ENCODE measurements at regions not wholly inside any gene's neighbourhood (a gene's known extent, or its start where the extent isn't known, plus 50 kb on each side); places are given as distances from the start of the nearest gene placed in this dataset.

- H3K9me3 ChIP-seq (ENCODE audit: low read depth, low read length): no peaks in the 10 kb centered on the region
- no peaks in the 10 kb centered on the region for H3K36me3 ChIP-seq (ENCODE audit: insufficient read depth, low read length)
- no peak overlapping the region for H3K27ac ChIP-seq
- H3K9ac ChIP-seq (ENCODE audit: insufficient read length): no peak overlapping the region
- no peak for DNase-seq (ENCODE audit: low read depth, low spot score)
- TF ChIP-seq EZH2 (IDR thresholded peaks at IDR 0.05) (no peak), POLR2AphosphoS5 (IDR thresholded peaks at IDR 0.05; ENCODE audit: borderline replicate concordance, low read depth, low read length) (no peak), FOXP2 (optimal IDR thresholded peaks at IDR 0.05; ENCODE audit: control extremely low read depth, extremely low read length, insufficient read depth) (no peak)
- no peak overlapping the region for H3K4me3 ChIP-seq
These were observed 244.2 kb upstream of the EDIL3 start for GRCh38 chr5:84628918-84629317.

DNA sequence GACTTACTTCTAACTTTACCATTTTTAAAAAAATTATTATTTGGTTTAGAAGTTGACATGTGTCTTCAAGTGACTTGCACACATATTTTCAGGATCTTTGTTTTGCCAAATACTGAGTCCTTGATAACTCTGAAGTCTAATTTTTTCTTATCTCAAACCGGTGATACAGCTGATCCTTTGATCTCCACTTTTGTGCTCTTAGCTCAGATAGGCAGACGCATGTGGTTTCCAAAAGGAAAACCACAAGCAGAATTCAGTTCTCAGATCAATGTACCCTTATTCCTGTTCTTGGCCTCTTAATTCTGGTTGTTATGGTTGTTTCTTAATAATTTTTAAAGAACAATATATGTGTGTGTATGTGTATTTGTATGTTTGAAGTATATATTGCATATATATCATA lies 238.3 kb upstream of the EDIL3 start:
- H3K27ac ChIP-seq: no peak overlapping the region
- no peak for DNase-seq (ENCODE audit: low read depth, low spot score)
- no peak for TF ChIP-seq POLR2AphosphoS5 (IDR thresholded peaks at IDR 0.05; ENCODE audit: borderline replicate concordance, low read depth, low read length)
- TF ChIP-seq FOXP2 (optimal IDR thresholded peaks at IDR 0.05; ENCODE audit: control extremely low read depth, extremely low read length, insufficient read depth): no peak

DNA sequence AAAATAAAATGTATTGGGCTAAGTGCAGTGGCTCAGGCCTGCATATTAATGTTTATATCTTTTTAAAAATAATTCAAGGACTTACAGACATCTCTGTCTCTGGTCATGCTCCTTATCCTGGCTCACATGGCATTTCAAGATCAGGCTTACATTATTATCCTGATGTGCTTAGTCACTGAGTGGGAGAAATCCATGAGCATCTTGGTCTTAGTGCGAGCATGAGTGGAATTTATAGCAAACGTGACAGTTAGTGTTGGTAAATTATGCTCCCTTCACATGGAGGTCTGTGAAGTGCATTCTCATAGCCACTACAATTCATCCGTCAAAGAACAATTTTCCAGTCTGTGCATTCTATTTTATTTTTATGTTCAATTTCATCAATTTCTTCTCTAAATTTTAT lies 237.8 kb upstream of the EDIL3 start:
- TF ChIP-seq EZH2 (IDR thresholded peaks at IDR 0.05) (no peak), FOXP2 (optimal IDR thresholded peaks at IDR 0.05; ENCODE audit: control extremely low read depth, extremely low read length, insufficient read depth) (no peak)
- H3K36me3 ChIP-seq (ENCODE audit: insufficient read depth, low read length): no peaks in the 10 kb centered on the region
- no peaks in the 10 kb centered on the region for H3K9me3 ChIP-seq (ENCODE audit: low read depth, low read length)
- no peak for DNase-seq (ENCODE audit: low read depth, low spot score)
- H3K27ac ChIP-seq: no peak overlapping the region
- H3K9ac ChIP-seq (ENCODE audit: insufficient read length): no peak overlapping the region
- no peak overlapping the region for H3K4me3 ChIP-seq

More for the DNA sequence above, 238.3 kb upstream of the EDIL3 start:
- no peak overlapping the region for H3K9ac ChIP-seq (ENCODE audit: insufficient read length)
- no peaks in the 10 kb centered on the region for H3K36me3 ChIP-seq (ENCODE audit: insufficient read depth, low read length)
- no peak overlapping the region for H3K4me3 ChIP-seq
- H3K9me3 ChIP-seq (ENCODE audit: low read depth, low read length): no peaks in the 10 kb centered on the region

DNA sequence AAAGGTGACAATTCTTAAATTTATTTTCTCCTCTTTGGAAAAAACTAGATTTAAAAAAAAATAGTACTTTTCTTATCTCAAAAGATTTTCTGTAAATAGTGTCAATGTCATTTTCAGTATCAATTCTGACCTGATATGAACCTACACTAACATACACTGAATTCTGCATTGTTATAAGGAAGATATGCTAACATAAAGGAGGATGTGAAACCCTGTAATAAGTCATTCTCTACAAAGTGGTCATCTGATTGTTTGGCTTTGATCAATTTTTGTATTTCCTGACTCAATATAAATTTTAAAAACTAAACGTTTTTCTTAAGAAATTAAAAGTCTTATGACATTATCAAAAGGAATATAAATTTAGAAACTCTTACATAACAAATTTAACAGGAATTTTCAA lies 233.6 kb upstream of the EDIL3 start:
- Histone ChIP-seq H3K9me3 (ENCODE audit: low read depth, low read length) (no peaks in the 10 kb centered on the region), H3K9ac (ENCODE audit: insufficient read length) (no peak overlapping the region), H3K36me3 (ENCODE audit: insufficient read depth, low read length) (no peaks in the 10 kb centered on the region), H3K27ac (no peak overlapping the region), H3K4me3 (no peak overlapping the region)
- TF ChIP-seq POLR2AphosphoS5 (IDR thresholded peaks at IDR 0.05; ENCODE audit: borderline replicate concordance, low read depth, low read length): no peak
- TF ChIP-seq EZH2 (IDR thresholded peaks at IDR 0.05): no peak
- TF ChIP-seq FOXP2 (optimal IDR thresholded peaks at IDR 0.05; ENCODE audit: control extremely low read depth, extremely low read length, insufficient read depth): no peak
- DNase-seq (ENCODE audit: low read depth, low spot score): no peak

DNA sequence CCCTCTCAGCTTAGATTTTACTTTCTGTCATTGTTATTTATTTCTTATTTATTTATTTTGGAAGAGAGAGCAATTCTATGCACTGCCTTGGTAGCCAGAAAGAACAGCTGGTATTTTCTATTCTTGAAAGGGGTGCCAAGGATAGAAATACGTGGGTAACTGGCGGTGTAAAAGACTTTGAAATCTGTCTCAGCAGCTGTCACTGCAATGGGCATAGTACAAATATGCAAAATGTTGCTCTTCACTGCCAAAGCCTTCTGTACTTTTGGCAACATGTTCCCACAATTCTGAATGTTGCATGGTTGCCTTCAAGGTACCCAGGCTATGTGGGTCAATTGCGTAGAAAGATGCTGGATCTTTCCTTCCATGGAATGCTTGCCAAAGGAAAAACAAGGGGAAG lies 230.2 kb upstream of the EDIL3 start:
- H3K36me3 ChIP-seq (ENCODE audit: insufficient read depth, low read length): no peaks in the 10 kb centered on the region
- no peak for DNase-seq (ENCODE audit: low read depth, low spot score)
- H3K27ac ChIP-seq: no peak overlapping the region
- TF ChIP-seq EZH2 (IDR thresholded peaks at IDR 0.05) (no peak), FOXP2 (optimal IDR thresholded peaks at IDR 0.05; ENCODE audit: control extremely low read depth, extremely low read length, insufficient read depth) (no peak), POLR2AphosphoS5 (IDR thresholded peaks at IDR 0.05; ENCODE audit: borderline replicate concordance, low read depth, low read length) (no peak)
- H3K9me3 ChIP-seq (ENCODE audit: low read depth, low read length): no peaks in the 10 kb centered on the region
- H3K4me3 ChIP-seq: no peak overlapping the region
- no peak overlapping the region for H3K9ac ChIP-seq (ENCODE audit: insufficient read length)

DNA sequence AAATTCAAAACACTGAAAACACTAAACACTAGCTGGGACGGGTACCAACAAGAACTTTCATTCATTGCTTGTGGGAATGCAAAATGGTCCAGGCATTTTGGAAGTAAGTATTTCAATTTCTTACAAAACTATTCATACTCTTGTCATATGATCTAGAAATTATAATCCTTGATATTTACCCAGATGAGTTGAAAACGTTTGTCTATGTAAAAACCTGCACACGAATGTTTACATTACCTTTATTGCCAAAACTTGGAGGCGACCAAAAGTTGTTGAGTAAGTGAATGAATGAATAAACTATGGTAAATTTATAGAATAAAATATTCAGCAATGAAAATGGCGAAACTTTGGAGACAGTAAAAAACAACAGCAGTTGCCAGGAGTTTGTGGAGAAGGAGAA lies 222.1 kb upstream of the EDIL3 start:
- Histone ChIP-seq H3K27ac (no peak overlapping the region), H3K4me3 (no peak overlapping the region), H3K36me3 (ENCODE audit: insufficient read depth, low read length) (no peaks in the 10 kb centered on the region), H3K9me3 (ENCODE audit: low read depth, low read length) (no peaks in the 10 kb centered on the region), H3K9ac (ENCODE audit: insufficient read length) (no peak overlapping the region)
- DNase-seq (ENCODE audit: low read depth, low spot score): no peak
- TF ChIP-seq POLR2AphosphoS5 (IDR thresholded peaks at IDR 0.05; ENCODE audit: borderline replicate concordance, low read depth, low read length) (no peak), EZH2 (IDR thresholded peaks at IDR 0.05) (no peak), FOXP2 (optimal IDR thresholded peaks at IDR 0.05; ENCODE audit: control extremely low read depth, extremely low read length, insufficient read depth) (no peak)

- Histone ChIP-seq H3K27ac (no peak overlapping the region), H3K9me3 (ENCODE audit: low read depth, low read length) (no peaks in the 10 kb centered on the region), H3K4me3 (no peak overlapping the region), H3K9ac (ENCODE audit: insufficient read length) (no peak overlapping the region), H3K36me3 (ENCODE audit: insufficient read depth, low read length) (no peaks in the 10 kb centered on the region)
- no peak for TF ChIP-seq EZH2 (IDR thresholded peaks at IDR 0.05)
- TF ChIP-seq POLR2AphosphoS5 (IDR thresholded peaks at IDR 0.05; ENCODE audit: borderline replicate concordance, low read depth, low read length): no peak
- no peak for TF ChIP-seq FOXP2 (optimal IDR thresholded peaks at IDR 0.05; ENCODE audit: control extremely low read depth, extremely low read length, insufficient read depth)
- DNase-seq (ENCODE audit: low read depth, low spot score): no peak
These were observed 220.6 kb upstream of the EDIL3 start for GRCh38 chr5:84605241-84605640.

DNA sequence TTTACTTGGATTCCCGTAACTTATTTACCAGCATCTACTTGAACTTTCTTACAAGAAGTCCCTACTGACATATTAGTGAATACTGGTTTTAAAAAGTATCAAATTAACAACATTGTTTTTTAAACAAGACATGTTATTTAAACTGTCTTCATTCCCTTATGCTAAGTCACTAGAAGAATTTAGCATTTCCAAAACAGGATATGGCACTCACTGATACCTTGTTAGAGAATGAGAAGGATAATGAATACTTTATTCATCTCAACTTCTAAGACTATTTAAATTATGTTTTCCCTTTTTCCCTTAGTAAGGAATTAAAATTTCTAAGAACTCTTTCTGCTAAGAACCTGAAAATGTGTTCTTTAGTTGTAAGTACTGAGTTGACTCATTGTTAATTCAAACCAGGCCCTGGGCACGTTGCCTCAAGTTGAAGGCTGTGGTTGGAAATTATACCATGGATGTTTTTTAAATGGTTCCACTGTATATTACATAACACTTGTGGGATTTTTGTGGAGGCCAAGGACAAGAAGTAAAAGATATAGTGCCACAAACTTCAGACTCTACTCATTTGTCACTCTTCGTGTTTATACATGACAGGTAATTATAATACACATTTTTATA lies 219.0 kb upstream of the EDIL3 start:
- H3K4me3 ChIP-seq: no peak overlapping the region
- H3K9me3 ChIP-seq (ENCODE audit: low read depth, low read length): no peaks in the 10 kb centered on the region
- H3K36me3 ChIP-seq (ENCODE audit: insufficient read depth, low read length): no peaks in the 10 kb centered on the region
- no peak for TF ChIP-seq FOXP2 (optimal IDR thresholded peaks at IDR 0.05; ENCODE audit: control extremely low read depth, extremely low read length, insufficient read depth)
- peak; percentile 31; the same call in 1 of the 2 replicates for TF ChIP-seq POLR2AphosphoS5 (IDR thresholded peaks at IDR 0.05; ENCODE audit: borderline replicate concordance, low read depth, low read length)
- DNase-seq (ENCODE audit: low read depth, low spot score): peak; percentile 87
- H3K9ac ChIP-seq (ENCODE audit: insufficient read length): no peak overlapping the region
- peak overlapping the region; percentile 78 for H3K27ac ChIP-seq

GRCh38 chr5:84602371-84602771 lies 217.7 kb upstream of the EDIL3 start:
- Histone ChIP-seq H3K9me3 (ENCODE audit: low read depth, low read length) (no peaks in the 10 kb centered on the region), H3K27ac (no peak overlapping the region), H3K36me3 (ENCODE audit: insufficient read depth, low read length) (no peaks in the 10 kb centered on the region), H3K9ac (ENCODE audit: insufficient read length) (no peak overlapping the region), H3K4me3 (no peak overlapping the region)
- DNase-seq (ENCODE audit: low read depth, low spot score): no peak
- TF ChIP-seq EZH2 (IDR thresholded peaks at IDR 0.05) (no peak), POLR2AphosphoS5 (IDR thresholded peaks at IDR 0.05; ENCODE audit: borderline replicate concordance, low read depth, low read length) (no peak), FOXP2 (optimal IDR thresholded peaks at IDR 0.05; ENCODE audit: control extremely low read depth, extremely low read length, insufficient read depth) (no peak)
